SK-N-SH treated with all-trans-retinoic acid at 6 μM for 48 hours (cell line): ENCODE measurements at regions not wholly inside any gene's neighbourhood (a gene's known extent, or its start where the extent isn't known, plus 50 kb on each side); places are given as distances from the start of the nearest gene placed in this dataset.

Source experiments
- ATAC-seq: fragments of 200-7000 bp; cut with Tn5 transposase; 3 replicates; pipeline ENCODE4 v1.9.1; 2020; ENCODE audit warnings: mild to moderate bottlenecking, moderate library complexity
- ARNTL ChIP-seq: fragments of 450-650 bp; formaldehyde crosslinking; IDR thresholded peaks from 2 replicates; pipeline ENCODE4 v1.5.0; 2020; ENCODE audit warnings: low read depth, mild to moderate bottlenecking, moderate library complexity, borderline replicate concordance
- BACH2 ChIP-seq: fragments of 250-450 bp; sonication (Bioruptor Pico); IDR thresholded peaks from 2 replicates; pipeline ENCODE4 v1.9.0; 2021; ENCODE audit warnings: mild to moderate bottlenecking, borderline replicate concordance
- CREB5 ChIP-seq: fragments of 250-450 bp; sonication (Bioruptor Pico); IDR thresholded peaks from 2 replicates; pipeline ENCODE4 v1.5.1; 2020; ENCODE audit warnings: low read depth, mild to moderate bottlenecking, moderate library complexity
- CSDC2 ChIP-seq: fragments of 250-450 bp; sonication (Bioruptor Pico); IDR thresholded peaks from 2 replicates; pipeline ENCODE4 v1.5.0; 2020; ENCODE audit warnings: mild to moderate bottlenecking, moderate library complexity
- GLIS3 ChIP-seq: fragments of 250-450 bp; sonication (Bioruptor Pico); IDR thresholded peaks from 2 replicates; pipeline ENCODE4 v1.5.0; 2020; ENCODE audit warnings: mild to moderate bottlenecking, moderate library complexity
- ISL1 ChIP-seq: fragments of 250-450 bp; sonication (Bioruptor Pico); IDR thresholded peaks from 2 replicates; pipeline ENCODE4 v2.1.2; 2022; ENCODE audit warnings: mild to moderate bottlenecking, moderate library complexity
- OSR1 ChIP-seq: fragments of 250-450 bp; sonication (Bioruptor Pico); IDR thresholded peaks from 2 replicates; pipeline ENCODE4 v1.8.0; 2022; ENCODE audit warnings: moderate library complexity, mild to moderate bottlenecking, inconsistent platforms
- PPARA ChIP-seq: fragments of 250-450 bp; sonication (Bioruptor Pico); IDR thresholded peaks from 2 replicates; pipeline ENCODE4 v1.5.0; 2020; ENCODE audit warnings: mild to moderate bottlenecking, borderline replicate concordance
- RARB ChIP-seq: fragments of 250-450 bp; sonication (Bioruptor Pico); IDR thresholded peaks from 2 replicates; pipeline ENCODE4 v1.8.0; 2021; ENCODE audit warnings: mild to moderate bottlenecking, moderate library complexity
- SNAI2 ChIP-seq: fragments of 250-450 bp; sonication (Bioruptor Pico); IDR thresholded peaks from 2 replicates; pipeline ENCODE4 v1.5.0; 2020; ENCODE audit warnings: mild to moderate bottlenecking, moderate library complexity
- TCF4 ChIP-seq: fragments of 250-450 bp; sonication (Bioruptor Pico); IDR thresholded peaks from 2 replicates; pipeline ENCODE4 v1.8.0; 2021; ENCODE audit warnings: mild to moderate bottlenecking, moderate library complexity, borderline replicate concordance
- TOX ChIP-seq: fragments of 250-450 bp; sonication (Bioruptor Pico); IDR thresholded peaks from 2 replicates; pipeline ENCODE4 v1.8.0; 2021; ENCODE audit warnings: mild to moderate bottlenecking, moderate library complexity, borderline replicate concordance
- TSHZ2 ChIP-seq: fragments of 250-450 bp; sonication (Bioruptor Pico); IDR thresholded peaks from 2 replicates; pipeline ENCODE4 v1.5.0; 2020; ENCODE audit warnings: mild to moderate bottlenecking, moderate library complexity
- ZC3H10 ChIP-seq: fragments of 250-450 bp; sonication (Bioruptor Pico); IDR thresholded peaks from 2 replicates; pipeline ENCODE4 v1.5.1; 2021; ENCODE audit warnings: mild to moderate bottlenecking, moderate library complexity
- ZFP3 ChIP-seq: fragments of 250-450 bp; sonication (Bioruptor Pico); IDR thresholded peaks from 2 replicates; pipeline ENCODE4 v1.5.0; 2020; ENCODE audit warnings: mild to moderate bottlenecking, moderate library complexity
- ZFP30 ChIP-seq: fragments of 450-650 bp; formaldehyde crosslinking; IDR thresholded peaks from 2 replicates; pipeline ENCODE4 v1.5.0; 2022; ENCODE audit warnings: mild to moderate bottlenecking, moderate library complexity
- ZNF565 ChIP-seq: fragments of 450-650 bp; formaldehyde crosslinking; conservative IDR thresholded peaks from 2 replicates; pipeline ENCODE4 v1.5.0; 2020; ENCODE audit warnings: low read depth, mild to moderate bottlenecking, moderate library complexity
- ZNF70 ChIP-seq: fragments of 450-650 bp; formaldehyde crosslinking; IDR thresholded peaks from 2 replicates; pipeline ENCODE4 v1.5.0; 2020; ENCODE audit warnings: mild to moderate bottlenecking, moderate library complexity
- ZNF8 ChIP-seq: fragments of 450-650 bp; formaldehyde crosslinking; IDR thresholded peaks from 2 replicates; pipeline ENCODE4 v1.5.0; 2020; ENCODE audit warnings: mild to moderate bottlenecking, moderate library complexity
- TF ChIP-seq, protein P1 (sequence below): fragments of 250-450 bp; sonication (Bioruptor Pico); IDR thresholded peaks from 2 replicates; pipeline ENCODE4 v1.8.0; 2020; ENCODE audit warnings: mild to moderate bottlenecking, moderate library complexity, borderline replicate concordance
- TF ChIP-seq, protein P2 (sequence below): fragments of 250-450 bp; sonication (Bioruptor Pico); IDR thresholded peaks from 2 replicates; pipeline ENCODE4 v1.8.0; 2021; ENCODE audit warnings: low read depth, mild to moderate bottlenecking, moderate library complexity, borderline replicate concordance

- no peak for ATAC-seq
- TF ChIP-seq ZFP3 (CRISPR knock-in tag) (no peak), ZC3H10 (no peak), ZNF70 (CRISPR knock-in tag) (no peak), CREB5 (CRISPR knock-in tag) (no peak), OSR1 (CRISPR knock-in tag) (no peak), ZFP30 (no peak)
Measured at GRCh38 chr4:12861422-12861821, 622.7 kb downstream of the RAB28 start.

- no peak for TF ChIP-seq OSR1 (CRISPR knock-in tag)
- TF ChIP-seq TSHZ2 (CRISPR knock-in tag) = no peak
- no peak for TF ChIP-seq RARB (CRISPR knock-in tag)
- TF ChIP-seq, protein P1, sequence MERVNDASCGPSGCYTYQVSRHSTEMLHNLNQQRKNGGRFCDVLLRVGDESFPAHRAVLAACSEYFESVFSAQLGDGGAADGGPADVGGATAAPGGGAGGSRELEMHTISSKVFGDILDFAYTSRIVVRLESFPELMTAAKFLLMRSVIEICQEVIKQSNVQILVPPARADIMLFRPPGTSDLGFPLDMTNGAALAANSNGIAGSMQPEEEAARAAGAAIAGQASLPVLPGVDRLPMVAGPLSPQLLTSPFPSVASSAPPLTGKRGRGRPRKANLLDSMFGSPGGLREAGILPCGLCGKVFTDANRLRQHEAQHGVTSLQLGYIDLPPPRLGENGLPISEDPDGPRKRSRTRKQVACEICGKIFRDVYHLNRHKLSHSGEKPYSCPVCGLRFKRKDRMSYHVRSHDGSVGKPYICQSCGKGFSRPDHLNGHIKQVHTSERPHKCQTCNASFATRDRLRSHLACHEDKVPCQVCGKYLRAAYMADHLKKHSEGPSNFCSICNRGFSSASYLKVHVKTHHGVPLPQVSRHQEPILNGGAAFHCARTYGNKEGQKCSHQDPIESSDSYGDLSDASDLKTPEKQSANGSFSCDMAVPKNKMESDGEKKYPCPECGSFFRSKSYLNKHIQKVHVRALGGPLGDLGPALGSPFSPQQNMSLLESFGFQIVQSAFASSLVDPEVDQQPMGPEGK = no peak
- TF ChIP-seq GLIS3 = no peak
- no peak for TF ChIP-seq ZNF8 (CRISPR knock-in tag)
- TF ChIP-seq ZFP3 (CRISPR knock-in tag) = no peak
- no peak for TF ChIP-seq CREB5 (CRISPR knock-in tag)
- TF ChIP-seq PPARA (CRISPR knock-in tag) = no peak
- no peak for TF ChIP-seq ZFP30
- no peak for TF ChIP-seq CSDC2 (CRISPR knock-in tag)
- no peak for TF ChIP-seq ZNF70 (CRISPR knock-in tag)
- no peak for TF ChIP-seq BACH2
- TF ChIP-seq TOX = no peak
- TF ChIP-seq, protein P2, sequence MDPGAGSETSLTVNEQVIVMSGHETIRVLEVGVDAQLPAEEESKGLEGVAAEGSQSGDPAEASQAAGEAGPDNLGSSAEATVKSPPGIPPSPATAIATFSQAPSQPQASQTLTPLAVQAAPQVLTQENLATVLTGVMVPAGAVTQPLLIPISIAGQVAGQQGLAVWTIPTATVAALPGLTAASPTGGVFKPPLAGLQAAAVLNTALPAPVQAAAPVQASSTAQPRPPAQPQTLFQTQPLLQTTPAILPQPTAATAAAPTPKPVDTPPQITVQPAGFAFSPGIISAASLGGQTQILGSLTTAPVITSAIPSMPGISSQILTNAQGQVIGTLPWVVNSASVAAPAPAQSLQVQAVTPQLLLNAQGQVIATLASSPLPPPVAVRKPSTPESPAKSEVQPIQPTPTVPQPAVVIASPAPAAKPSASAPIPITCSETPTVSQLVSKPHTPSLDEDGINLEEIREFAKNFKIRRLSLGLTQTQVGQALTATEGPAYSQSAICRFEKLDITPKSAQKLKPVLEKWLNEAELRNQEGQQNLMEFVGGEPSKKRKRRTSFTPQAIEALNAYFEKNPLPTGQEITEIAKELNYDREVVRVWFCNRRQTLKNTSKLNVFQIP (CRISPR knock-in tag) = no peak
- TF ChIP-seq ARNTL (CRISPR knock-in tag) = no peak
- TF ChIP-seq ZC3H10 = no peak
- ATAC-seq = peak; percentile 81
Measured at GRCh38 chr4:12852338-12853307, 631.5 kb downstream of the RAB28 start.

DNA sequence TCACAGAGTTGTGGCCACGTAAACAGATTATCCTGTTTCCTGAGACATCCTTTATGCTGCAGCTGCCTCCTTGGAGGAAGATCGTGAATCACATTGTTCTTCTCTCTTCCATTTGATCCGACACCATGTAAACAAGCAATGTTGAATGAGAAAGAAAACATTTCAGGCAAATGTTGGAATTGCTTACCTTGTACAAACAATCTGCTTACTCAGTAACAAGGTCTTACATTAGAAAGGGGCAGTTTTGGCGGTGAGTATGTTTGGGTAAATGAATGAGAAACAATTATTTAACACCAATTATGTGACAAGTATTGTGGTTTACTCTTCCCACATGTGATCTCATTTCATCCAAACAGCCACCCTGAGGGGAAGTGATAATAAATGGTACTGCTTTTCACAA is 637.8 kb downstream of the RAB28 start:
- ATAC-seq = no peak
- TF ChIP-seq ZFP30 (no peak), TCF4 (CRISPR knock-in tag) (no peak), SNAI2 (CRISPR knock-in tag) (no peak), OSR1 (CRISPR knock-in tag) (no peak), TSHZ2 (CRISPR knock-in tag) (no peak), RARB (CRISPR knock-in tag) (no peak), ISL1 (CRISPR knock-in tag) (no peak), BACH2 (no peak), ZFP3 (CRISPR knock-in tag) (no peak), CSDC2 (CRISPR knock-in tag) (no peak), ARNTL (CRISPR knock-in tag) (no peak), ZNF565 (CRISPR knock-in tag) (no peak)
